Left lung (tissue), 4 donors: ENCODE measurements at regions not wholly inside any gene's neighbourhood (a gene's known extent, or its start where the extent isn't known, plus 50 kb on each side); places are given as distances from the start of the nearest gene placed in this dataset.
A peak's percentile ranks its signal among the peaks of the same experiment; 100 is the strongest.

Source experiments
- ATAC-seq: fragments of 200-7000 bp; cut with Tn5 transposase; one replicate; pipeline ENCODE4 v1.9.1; 2020; ENCODE audit warnings: moderate library complexity
- DNase-seq, 4 donors: peaks; one replicate each; pipeline ENCODE4 v3.0.0-alpha.2; 2013 to 2020
- H3K27ac ChIP-seq, 2 donors: fragments of 200-600 bp; sonication (generic) in 1 of 2; one replicate each; pipeline versions ENCODE4 v1.5.0 to v1.8.0; 2020 to 2021
- H3K27me3 ChIP-seq, 2 donors: fragments of 200-600 bp; sonication (generic) in 1 of 2; one replicate each; pipeline versions ENCODE4 v1.5.0 to v1.8.0; 2020 to 2021
- H3K36me3 ChIP-seq, 2 donors: fragments of 200-600 bp; sonication (generic) in 1 of 2; one replicate each; pipeline versions ENCODE4 v1.5.0 to v1.8.0; 2020 to 2021
- H3K4me1 ChIP-seq, 2 donors: fragments of 200-600 bp; one replicate each; pipeline ENCODE4 v1.8.0; 2021
- H3K4me3 ChIP-seq, 2 donors: fragments of 200-600 bp; sonication (generic) in 1 of 2; one replicate each; pipeline versions ENCODE4 v1.5.0 to v1.8.0; 2020 to 2021; ENCODE audit warnings: mild to moderate bottlenecking in 1 of 2
- H3K9me3 ChIP-seq, 2 donors: fragments of 200-600 bp; sonication (generic) in 1 of 2; one replicate each; pipeline versions ENCODE4 v1.5.0 to v1.8.0; 2020 to 2021
- CTCF ChIP-seq, 2 donors: fragments of 200-600 bp; sonication (generic) in 1 of 2; IDR thresholded peaks; one replicate each; pipeline versions ENCODE4 v1.5.0 to v1.8.0; 2021; ENCODE audit warnings: antibody characterized with exemption in 2 of 2
- intact Hi-C, 2 donors: fragments of 100-400 bp; cut with DNase I; formaldehyde crosslinking; loops; one replicate each; pipeline versions ENCODE4 v1.11.2 to v1.14.2; 2022
- donor health status: DM: no; HTN: yes; CAD: no.
- donor health status: DM: no; HTN: no; CAD: no.

- no peak for ATAC-seq
- no peak for TF ChIP-seq CTCF (IDR thresholded peaks at IDR 0.05)
- intact Hi-C loops = no loop called here
Observed at GRCh38 chr5:171635028-171635427, 150.6 kb upstream of the SMIM23 start.

GRCh38 chr5:171635561-171636245 lies 149.9 kb upstream of the SMIM23 start:
- H3K4me3 ChIP-seq = no peak overlapping the region
- no peak for DNase-seq
- no peaks in the 10 kb centered on the region for H3K27me3 ChIP-seq
- intact Hi-C loops = no loop called here
- peaks cover 0 to 26% of the 10 kb centered on the region in 2 donors for H3K4me1 ChIP-seq
- no peak for ATAC-seq
- H3K27ac ChIP-seq = peak overlapping the region in 1 of 2 donors; percentile 68
- H3K36me3 ChIP-seq = no peaks in the 10 kb centered on the region
- H3K9me3 ChIP-seq = no peaks in the 10 kb centered on the region
- no peak for TF ChIP-seq CTCF (IDR thresholded peaks at IDR 0.05)

More at GRCh38 chr5:171635028-171635427, 150.6 kb upstream of the SMIM23 start:
- H3K27ac ChIP-seq = peak overlapping the region in 1 of 2 donors; percentile 68
- peaks cover 0 to 32% of the 10 kb centered on the region in 2 donors for H3K4me1 ChIP-seq
- H3K9me3 ChIP-seq = no peaks in the 10 kb centered on the region
- H3K27me3 ChIP-seq = peaks cover 0 to 6% of the 10 kb centered on the region in 2 donors
- no peak overlapping the region for H3K4me3 ChIP-seq
- no peaks in the 10 kb centered on the region for H3K36me3 ChIP-seq
- DNase-seq = no peak

DNA sequence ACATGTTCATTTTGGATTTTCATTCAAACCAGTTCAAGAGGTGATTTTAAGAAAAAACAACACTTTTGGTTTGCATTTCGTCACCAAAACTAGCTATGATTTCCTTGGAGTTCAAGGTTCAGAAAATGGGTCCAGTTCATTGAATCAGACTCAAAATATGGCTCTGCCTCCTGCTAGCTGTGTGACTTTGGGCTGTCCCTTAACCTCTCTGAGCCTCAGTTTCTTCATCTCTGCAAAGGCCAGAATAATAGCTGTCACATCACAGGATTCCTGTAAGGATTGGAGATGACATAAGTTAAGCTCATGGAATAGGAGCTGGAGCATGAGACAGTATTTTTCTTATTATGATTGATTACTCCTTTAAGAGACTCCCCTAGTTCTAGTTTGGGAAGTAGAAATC lies 147.8 kb upstream of the SMIM23 start:
- Histone ChIP-seq H3K9me3 (no peaks in the 10 kb centered on the region), H3K36me3 (no peaks in the 10 kb centered on the region), H3K4me1 (peaks cover 0 to 26% of the 10 kb centered on the region in 2 donors), H3K27me3 (no peaks in the 10 kb centered on the region), H3K27ac (no peak overlapping the region), H3K4me3 (no peak overlapping the region)
- TF ChIP-seq CTCF (IDR thresholded peaks at IDR 0.05) = no peak
- ATAC-seq (no peak), DNase-seq (no peak)
- intact Hi-C loops = no loop called here

GRCh38 chr5:171639205-171639621 lies 146.4 kb upstream of the SMIM23 start:
- ATAC-seq = no peak

DNA sequence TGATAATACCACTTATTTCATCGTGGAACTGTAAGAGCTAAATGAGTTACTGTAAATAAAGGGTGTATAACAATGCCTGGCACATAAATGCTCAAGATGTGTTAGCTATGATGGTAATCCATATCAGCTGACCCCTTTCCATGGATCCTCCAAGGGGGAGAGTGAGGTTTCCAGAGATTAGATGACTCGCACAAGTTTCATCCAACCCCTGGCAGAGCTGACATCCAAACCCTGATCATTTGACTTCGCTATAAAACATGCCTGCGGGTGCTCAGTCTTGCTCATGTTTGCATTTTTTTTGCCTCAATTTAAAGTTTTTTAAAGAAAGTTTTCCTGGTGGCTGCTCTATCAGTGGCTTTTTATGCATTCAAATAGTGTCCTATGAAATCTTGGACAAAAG lies 145.7 kb upstream of the SMIM23 start:
- H3K27ac ChIP-seq = no peak overlapping the region
- no peaks in the 10 kb centered on the region for H3K9me3 ChIP-seq
- peaks cover 0 to 6% of the 10 kb centered on the region in 2 donors for H3K4me1 ChIP-seq
- ATAC-seq = no peak
- H3K36me3 ChIP-seq = no peaks in the 10 kb centered on the region
- no peak overlapping the region for H3K4me3 ChIP-seq
- no peak for TF ChIP-seq CTCF (IDR thresholded peaks at IDR 0.05)
- DNase-seq = no peak
- intact Hi-C loops = no loop called here
- H3K27me3 ChIP-seq = no peaks in the 10 kb centered on the region

More at GRCh38 chr5:171639205-171639621, 146.4 kb upstream of the SMIM23 start:
- intact Hi-C loops = no loop called here
- no peaks in the 10 kb centered on the region for H3K36me3 ChIP-seq
- H3K4me3 ChIP-seq = no peak overlapping the region
- DNase-seq = no peak
- H3K27ac ChIP-seq = no peak overlapping the region
- no peak for TF ChIP-seq CTCF (IDR thresholded peaks at IDR 0.05)
- no peaks in the 10 kb centered on the region for H3K9me3 ChIP-seq
- peaks cover 0 to 13% of the 10 kb centered on the region in 2 donors for H3K4me1 ChIP-seq
- H3K27me3 ChIP-seq = no peaks in the 10 kb centered on the region
